ENCODE measurements at regions not wholly inside any gene's neighbourhood (a gene's known extent, or its start where the extent isn't known, plus 50 kb on each side); places are given as distances from the start of the nearest gene placed in this dataset.

DNA sequence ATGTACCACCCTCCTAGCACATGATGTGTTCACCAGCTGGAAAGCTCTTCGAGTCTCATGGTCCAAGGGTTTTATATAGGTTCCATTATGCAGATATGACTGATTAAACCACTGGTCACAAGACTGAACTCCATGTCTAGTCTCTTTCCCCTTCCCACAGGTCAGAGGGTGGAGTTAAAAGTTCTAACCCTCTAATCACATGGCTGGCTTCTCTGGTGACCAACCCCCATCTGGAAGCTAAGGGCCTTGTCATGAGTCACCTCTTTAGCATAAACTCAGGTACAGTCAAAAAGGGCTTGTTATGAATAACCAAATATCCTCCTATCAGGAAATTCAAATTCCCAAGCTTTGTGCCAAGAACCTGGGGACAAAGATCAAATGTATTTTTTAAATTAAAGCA, 52.0 kb upstream of the KLHL31 start:
- TF ChIP-seq, protein P1, sequence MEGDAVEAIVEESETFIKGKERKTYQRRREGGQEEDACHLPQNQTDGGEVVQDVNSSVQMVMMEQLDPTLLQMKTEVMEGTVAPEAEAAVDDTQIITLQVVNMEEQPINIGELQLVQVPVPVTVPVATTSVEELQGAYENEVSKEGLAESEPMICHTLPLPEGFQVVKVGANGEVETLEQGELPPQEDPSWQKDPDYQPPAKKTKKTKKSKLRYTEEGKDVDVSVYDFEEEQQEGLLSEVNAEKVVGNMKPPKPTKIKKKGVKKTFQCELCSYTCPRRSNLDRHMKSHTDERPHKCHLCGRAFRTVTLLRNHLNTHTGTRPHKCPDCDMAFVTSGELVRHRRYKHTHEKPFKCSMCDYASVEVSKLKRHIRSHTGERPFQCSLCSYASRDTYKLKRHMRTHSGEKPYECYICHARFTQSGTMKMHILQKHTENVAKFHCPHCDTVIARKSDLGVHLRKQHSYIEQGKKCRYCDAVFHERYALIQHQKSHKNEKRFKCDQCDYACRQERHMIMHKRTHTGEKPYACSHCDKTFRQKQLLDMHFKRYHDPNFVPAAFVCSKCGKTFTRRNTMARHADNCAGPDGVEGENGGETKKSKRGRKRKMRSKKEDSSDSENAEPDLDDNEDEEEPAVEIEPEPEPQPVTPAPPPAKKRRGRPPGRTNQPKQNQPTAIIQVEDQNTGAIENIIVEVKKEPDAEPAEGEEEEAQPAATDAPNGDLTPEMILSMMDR (conservative IDR thresholded peaks at IDR 0.05; ENCODE audit: low read depth, low read length), result no peak
- no peak for TF ChIP-seq EZH2 (IDR thresholded peaks at IDR 0.05; ENCODE audit: borderline replicate concordance, low read depth, low read length, poor library complexity, severe bottlenecking)
